ENCODE measurements at regions not wholly inside any gene's neighbourhood (a gene's known extent, or its start where the extent isn't known, plus 50 kb on each side); places are given as distances from the start of the nearest gene placed in this dataset.

GRCh38 chr5:15420201-15420600, 79.8 kb upstream of the FBXL7 start:
- intact Hi-C loops (cut with micrococcal nuclease), result no loop called here
- no peak overlapping the region for H3K18ac ChIP-seq (ENCODE audit: low read depth, low read length)

More at GRCh38 chr5:15420201-15420600, 79.8 kb upstream of the FBXL7 start:
- H2AK9ac ChIP-seq (replicated peaks; ENCODE audit: low read depth, low read length, poor library complexity), result no peak overlapping the region
- H3K4me3 ChIP-seq (ENCODE audit: insufficient read depth, low read depth, low read length), result no peak overlapping the region
- H4K91ac ChIP-seq (ENCODE audit: insufficient read depth, low read depth, low read length), result no peak overlapping the region
- no peak overlapping the region for H3K4me2 ChIP-seq (ENCODE audit: low read depth, low read length)
- H4K20me1 ChIP-seq (ENCODE audit: insufficient read depth, low read length), result no peaks in the 10 kb centered on the region
- no peak overlapping the region for H2BK20ac ChIP-seq (ENCODE audit: low read depth, low read length)
- DNase-seq (no peak), ATAC-seq (ENCODE audit: low read depth) (no peak)
- dilution Hi-C loops (cut with HindIII; ENCODE audit: low sequenced_read_pairs, unreplicated experiment) (no loop called here), in situ Hi-C loops (cut with MboI; ENCODE audit: low sequenced_read_pairs) (no loop called here)
- H3K14ac ChIP-seq (replicated peaks; ENCODE audit: low read depth, low read length), result no peak overlapping the region
- no peak overlapping the region for H3K27ac ChIP-seq (ENCODE audit: insufficient read depth, low read length)
- H3K27me3 ChIP-seq (ENCODE audit: control insufficient read depth, insufficient read depth, low read length), result no peaks in the 10 kb centered on the region
- no TSS peak for BruUV-seq (replicated peaks)
- no peaks in the 10 kb centered on the region for H3K36me3 ChIP-seq (ENCODE audit: control insufficient read depth, insufficient read depth, low read length)
- no peak overlapping the region for H3K4ac ChIP-seq (ENCODE audit: low read depth, low read length)
- H2BK15ac ChIP-seq (ENCODE audit: low read depth, low read length), result no peak overlapping the region
- no peak overlapping the region for H2AK5ac ChIP-seq (ENCODE audit: low read depth, low read length)
- H2BK5ac ChIP-seq (ENCODE audit: low read depth, low read length, poor library complexity, severe bottlenecking), result no peak overlapping the region
- no peak overlapping the region for H2BK120ac ChIP-seq (ENCODE audit: low read depth, low read length)
- no peak overlapping the region for H4K8ac ChIP-seq (ENCODE audit: low read depth in 2 of 2, low read length in 2 of 2)
- no peaks in the 10 kb centered on the region for H3K79me1 ChIP-seq (ENCODE audit: low read depth in 1 of 2, low read length in 2 of 2)
- H3K23ac ChIP-seq (ENCODE audit: low read depth, low read length), result no peak overlapping the region
- no peaks in the 10 kb centered on the region for H3K4me1 ChIP-seq (ENCODE audit: control insufficient read depth, insufficient read depth, low read length)
- ChIA-PET POLR2A (ENCODE audit: unreplicated experiment) (no interaction called here), CTCF (no interaction called here)
- H3K9me3 ChIP-seq (ENCODE audit: control insufficient read depth, insufficient read depth, low read length), result no peaks in the 10 kb centered on the region
- H3K9ac ChIP-seq (ENCODE audit: low read depth, low read length), result no peak overlapping the region
- 25% methylated on average over 4 of the region's 5 CpGs; no CpG with 5 or more reads in 1 of the 2 experiments for WGBS, 2 experiments (ENCODE audit: extremely low coverage in 2 of 2, insufficient read length in 1 of 2)
- no peaks in the 10 kb centered on the region for H3K9me1 ChIP-seq (ENCODE audit: insufficient read depth, low read length)
- TF ChIP-seq MAZ (IDR thresholded peaks at IDR 0.05; ENCODE audit: borderline replicate concordance, low read depth, low read length) (no peak), SMC3 (IDR thresholded peaks at IDR 0.05; ENCODE audit: low read depth, low read length) (no peak), MXI1 (IDR thresholded peaks at IDR 0.05; ENCODE audit: borderline replicate concordance, low read depth, low read length) (no peak), ELK1 (IDR thresholded peaks at IDR 0.05; ENCODE audit: borderline replicate concordance, low read depth, low read length) (no peak), MAFK (IDR thresholded peaks at IDR 0.05; ENCODE audit: low read depth, low read length) (no peak), CTCF (conservative IDR thresholded peaks at IDR 0.05; ENCODE audit: low read depth, low read length) (no peak)
- H2AFZ ChIP-seq (replicated peaks; ENCODE audit: low read length, poor library complexity), result no peak overlapping the region
- H3K56ac ChIP-seq (ENCODE audit: extremely low read depth, insufficient read depth, low read length), result no peak overlapping the region
- no peak overlapping the region for H4K5ac ChIP-seq (ENCODE audit: low read depth, low read length)

Measured in IMR-90 (cell line).